Neuronal stem cell (in vitro differentiated cells): ENCODE measurements at regions not wholly inside any gene's neighbourhood (a gene's known extent, or its start where the extent isn't known, plus 50 kb on each side); places are given as distances from the start of the nearest gene placed in this dataset.

ENCODE experiments used
- DNase-seq: peaks from one replicate; pipeline ENCODE4 v3.0.0-alpha.2; 2013; ENCODE audit warnings: low spot score
- H2AFZ ChIP-seq: one replicate; pipeline ENCODE4 v1.6.1; 2013; ENCODE audit warnings: mild to moderate bottlenecking, low read length, inconsistent platforms
- H2AK5ac ChIP-seq: 2 replicates; pipeline ENCODE4 v1.6.1; 2013; ENCODE audit warnings: low read depth, mild to moderate bottlenecking, inconsistent platforms, low read length, moderate library complexity, mixed read lengths
- H2BK120ac ChIP-seq: 2 replicates; pipeline ENCODE4 v1.6.1; 2013; ENCODE audit warnings: low read depth, mild to moderate bottlenecking, inconsistent platforms, low read length, moderate library complexity, mixed read lengths
- H2BK12ac ChIP-seq: one replicate; pipeline ENCODE4 v1.6.1; 2013; ENCODE audit warnings: low read length, inconsistent platforms
- H2BK15ac ChIP-seq: 2 replicates; pipeline ENCODE4 v1.6.1; 2013; ENCODE audit warnings: mild to moderate bottlenecking, low read length, inconsistent platforms, mixed read lengths
- H2BK5ac ChIP-seq: one replicate; pipeline ENCODE4 v1.6.1; 2013; ENCODE audit warnings: inconsistent platforms, mild to moderate bottlenecking, low read length, moderate library complexity
- H3K14ac ChIP-seq: one replicate; pipeline ENCODE4 v1.6.1; 2013; ENCODE audit warnings: low read length, inconsistent platforms
- H3K18ac ChIP-seq: 2 replicates; pipeline ENCODE4 v1.6.1; 2013; ENCODE audit warnings: low read length, inconsistent platforms
- H3K23ac ChIP-seq: 2 replicates; pipeline ENCODE4 v1.6.1; 2013; ENCODE audit warnings: low read depth, mild to moderate bottlenecking, mixed read lengths, low read length, inconsistent platforms; ENCODE audit not compliant: poor library complexity
- H3K27ac ChIP-seq: replicated peaks from 3 replicates; pipeline ENCODE4 v1.5.1; 2013; ENCODE audit warnings: low read length, inconsistent platforms
- H3K27me3 ChIP-seq, 3 experiments: 2 replicates each; pipeline ENCODE4 v1.6.1; 2013; ENCODE audit warnings: low read length in 3 of 3, mild to moderate bottlenecking in 2 of 3, inconsistent platforms in 1 of 3, low read depth in 1 of 3, mixed read lengths in 1 of 3, moderate library complexity in 1 of 3; ENCODE audit not compliant: control insufficient read depth in 3 of 3, insufficient read depth in 3 of 3
- H3K36me3 ChIP-seq, 2 donors: replicated peaks in 1 of 2; 2 replicates each; pipeline ENCODE4 v1.6.1; 2013; ENCODE audit warnings: low read length in 2 of 2; ENCODE audit not compliant: control insufficient read depth in 2 of 2, insufficient read depth in 2 of 2
- H3K4ac ChIP-seq: 2 replicates; pipeline ENCODE4 v1.6.1; 2013; ENCODE audit warnings: inconsistent platforms, mild to moderate bottlenecking, low read length, moderate library complexity
- H3K4me1 ChIP-seq, 2 donors: 1 replicate in 1 of 2; 2 replicates in 1 of 2; pipeline ENCODE4 v1.6.1; 2013; ENCODE audit warnings: low read length in 2 of 2, low read depth in 1 of 2; ENCODE audit not compliant: control insufficient read depth in 2 of 2, insufficient read depth in 1 of 2
- H3K4me2 ChIP-seq: one replicate; pipeline ENCODE4 v1.6.1; 2013; ENCODE audit warnings: mild to moderate bottlenecking, low read length, inconsistent platforms; ENCODE audit not compliant: insufficient read depth, poor library complexity, severe bottlenecking
- H3K4me3 ChIP-seq, 2 donors: 2 replicates each; pipeline ENCODE4 v1.5.1; 2013; ENCODE audit warnings: low read length in 2 of 2, mild to moderate bottlenecking in 2 of 2, inconsistent platforms in 1 of 2, moderate library complexity in 1 of 2
- H3K79me1 ChIP-seq: one replicate; pipeline ENCODE4 v1.6.1; 2013; ENCODE audit warnings: low read depth, mild to moderate bottlenecking, inconsistent platforms, low read length, moderate library complexity
- H3K9ac ChIP-seq: one replicate; pipeline ENCODE4 v1.6.1; 2013; ENCODE audit warnings: mild to moderate bottlenecking, low read depth, low read length, inconsistent platforms; ENCODE audit not compliant: poor library complexity
- H3K9me3 ChIP-seq, 2 donors: replicated peaks in 1 of 2; 2 replicates each; pipeline versions ENCODE3 to v1.6.1; 2013; ENCODE audit warnings: low read length in 2 of 2, mild to moderate bottlenecking in 2 of 2, inconsistent platforms in 1 of 2, low read depth in 1 of 2, mixed read lengths in 1 of 2, moderate library complexity in 1 of 2; ENCODE audit not compliant: control insufficient read depth in 2 of 2, insufficient read depth in 1 of 2
- H4K8ac ChIP-seq: one replicate; pipeline ENCODE4 v1.6.1; 2013; ENCODE audit warnings: low read depth, mild to moderate bottlenecking, inconsistent platforms, low read length, moderate library complexity
- H4K91ac ChIP-seq: one replicate; pipeline ENCODE4 v1.6.1; 2013; ENCODE audit warnings: low read length, low read depth, mild to moderate bottlenecking, inconsistent platforms; ENCODE audit not compliant: poor library complexity
- WGBS, 2 donors: extraction: QIAGEN DNeasy Blood & Tissue Kit; methylation state at CpG; one replicate each; pipeline ENCODE4 v1.1.7; 2013; ENCODE audit warnings: missing lambda C conversion rate in 2 of 2, mixed read lengths in 1 of 2; ENCODE audit not compliant: insufficient read length in 2 of 2, insufficient replicate concordance in 1 of 2; ENCODE audit errors: extremely low coverage in 2 of 2; 5-methylcytosine and 5-hydroxymethylcytosine counted together

GRCh38 chr16:79302731-79303130 is 297.8 kb downstream of the MAF start:
- no peaks in the 10 kb centered on the region for H3K79me1 ChIP-seq
- H3K9me3 ChIP-seq, result no peaks in the 10 kb centered on the region
- H3K4me2 ChIP-seq, result no peak overlapping the region
- no peak overlapping the region for H3K18ac ChIP-seq
- no peak overlapping the region for H2BK12ac ChIP-seq
- no CpG with 5 or more reads among the region's 7 CpGs for WGBS, 2 donors
- peaks cover 0 to 14% (median 10%) of the 10 kb centered on the region in 3 experiments for H3K27me3 ChIP-seq
- H4K91ac ChIP-seq, result no peak overlapping the region
- no peak overlapping the region for H3K4me3 ChIP-seq
- H3K36me3 ChIP-seq, result no peaks in the 10 kb centered on the region
- no peak overlapping the region for H2AK5ac ChIP-seq
- no peak overlapping the region for H2BK15ac ChIP-seq
- no peak overlapping the region for H3K14ac ChIP-seq
- no peak overlapping the region for H4K8ac ChIP-seq
- H3K9ac ChIP-seq, result no peak overlapping the region
- peaks cover 24 to 28% of the 10 kb centered on the region in 2 donors for H3K4me1 ChIP-seq
- H3K27ac ChIP-seq, result no peak overlapping the region
- no peak overlapping the region for H2BK120ac ChIP-seq
- H2BK5ac ChIP-seq, result no peak overlapping the region
- H2AFZ ChIP-seq, result no peak overlapping the region
- DNase-seq, result no peak
- H3K4ac ChIP-seq, result no peak overlapping the region
- no peak overlapping the region for H3K23ac ChIP-seq

DNA sequence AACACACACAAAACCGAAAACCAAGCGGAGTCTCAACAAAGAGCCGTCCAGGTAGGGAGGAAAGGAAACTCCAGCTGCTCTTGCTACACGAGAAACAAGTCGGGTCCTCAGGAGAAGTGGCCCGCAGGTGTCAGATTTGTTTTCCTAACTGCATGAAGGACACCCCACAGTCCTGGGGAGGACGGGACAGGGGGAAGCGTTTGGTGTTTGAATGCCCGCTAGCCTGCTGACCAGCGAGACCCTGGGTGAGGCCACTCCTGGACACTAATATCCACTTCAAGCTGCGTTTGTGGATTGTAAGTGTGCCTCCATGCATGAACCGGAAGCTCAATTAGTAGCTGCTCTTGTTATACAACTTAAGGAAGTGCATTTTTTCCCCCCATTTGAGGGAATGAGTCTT is 299.5 kb downstream of the MAF start:
- no peak overlapping the region for H2BK120ac ChIP-seq
- no peaks in the 10 kb centered on the region for H3K9me3 ChIP-seq
- no peak overlapping the region for H2BK12ac ChIP-seq
- H3K4me3 ChIP-seq, result peak overlapping the region in 1 of 2 donors; percentile 17
- WGBS, 2 donors, result no CpG with 5 or more reads among the region's 12 CpGs
- H3K36me3 ChIP-seq, result no peaks in the 10 kb centered on the region
- peaks cover 24 to 33% of the 10 kb centered on the region in 2 donors for H3K4me1 ChIP-seq
- no peaks in the 10 kb centered on the region for H3K79me1 ChIP-seq
- H3K14ac ChIP-seq, result no peak overlapping the region
- H3K9ac ChIP-seq, result no peak overlapping the region
- no peak overlapping the region for H4K91ac ChIP-seq
- H3K18ac ChIP-seq, result no peak overlapping the region
- no peak overlapping the region for H3K23ac ChIP-seq
- no peak overlapping the region for H2AK5ac ChIP-seq
- DNase-seq, result no peak
- no peak overlapping the region for H2BK5ac ChIP-seq
- H3K27ac ChIP-seq, result no peak overlapping the region
- H3K27me3 ChIP-seq, result peaks cover 0 to 23% (median 16%) of the 10 kb centered on the region in 3 experiments
- no peak overlapping the region for H2BK15ac ChIP-seq
- peak overlapping the region; percentile 14 for H3K4me2 ChIP-seq
- H3K4ac ChIP-seq, result no peak overlapping the region
- no peak overlapping the region for H4K8ac ChIP-seq
- peak overlapping the region; percentile 48 for H2AFZ ChIP-seq

DNA sequence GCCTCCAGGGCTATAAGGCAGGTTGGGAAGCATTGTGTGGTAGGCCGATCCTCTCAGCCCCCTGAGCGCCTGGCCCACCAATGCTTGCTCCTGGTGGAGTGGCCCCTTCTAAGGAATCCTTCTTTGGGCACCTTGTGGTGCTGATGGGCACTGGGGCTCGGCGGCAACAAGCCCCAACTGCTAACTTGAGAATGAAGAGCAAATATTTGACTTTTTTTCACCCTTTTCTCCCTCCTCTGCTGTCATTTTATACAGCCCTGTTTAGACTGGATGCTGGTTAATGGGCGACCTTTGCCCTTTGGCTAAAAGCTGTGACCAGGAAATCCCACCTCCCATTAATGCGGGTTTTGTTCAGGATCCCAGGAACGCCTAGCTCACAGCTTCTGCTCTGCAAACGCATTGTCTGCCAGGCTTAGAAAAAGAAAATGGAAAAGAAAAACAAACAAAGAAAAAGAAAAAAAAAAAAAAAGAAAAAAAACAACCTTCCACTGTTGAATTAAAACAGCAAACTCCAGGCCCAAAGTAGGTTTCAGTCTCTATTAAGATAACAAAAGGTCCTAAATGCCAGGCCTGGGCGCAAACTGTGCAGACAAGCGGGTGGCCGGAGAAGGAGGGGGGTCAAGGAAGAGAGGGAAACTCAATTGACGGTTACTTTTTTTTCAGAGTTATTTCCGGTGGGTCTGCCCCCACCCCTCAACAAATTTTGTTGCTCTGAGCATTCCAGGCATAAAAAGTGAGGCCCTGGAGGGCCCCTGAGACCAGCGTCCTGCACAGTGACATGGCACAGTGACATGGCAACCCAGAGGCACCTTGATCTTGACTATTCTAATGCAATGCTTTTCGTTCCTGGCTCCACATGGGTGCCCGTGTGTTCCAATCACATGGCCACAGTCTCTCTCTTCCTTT is 301.4 kb downstream of the MAF start:
- Histone ChIP-seq H3K4me3 (no peak overlapping the region), H3K9me3 (peaks cover 0 to 3% of the 10 kb centered on the region in 2 donors), H2BK12ac (no peak overlapping the region), H3K36me3 (no peaks in the 10 kb centered on the region), H4K8ac (no peak overlapping the region), H4K91ac (no peak overlapping the region), H2AFZ (peak overlapping the region; percentile 25), H3K27me3 (peaks cover 0 to 24% (median 23%) of the 10 kb centered on the region in 3 experiments), H3K23ac (no peak overlapping the region), H3K14ac (no peak overlapping the region), H3K27ac (no peak overlapping the region), H3K18ac (peak overlapping the region; percentile 24), H3K79me1 (no peaks in the 10 kb centered on the region), H2BK5ac (no peak overlapping the region), H3K9ac (no peak overlapping the region), H3K4ac (no peak overlapping the region), H3K4me1 (peaks cover 24 to 33% of the 10 kb centered on the region in 2 donors), H2BK120ac (no peak overlapping the region), H2BK15ac (no peak overlapping the region), H2AK5ac (no peak overlapping the region), H3K4me2 (peak overlapping the region; percentile 56)
- peak; percentile 96 for DNase-seq
- WGBS, 2 donors, result no CpG with 5 or more reads among the region's 16 CpGs

GRCh38 chr16:79298476-79298875 is 302.1 kb downstream of the MAF start:
- H3K27me3 ChIP-seq, result peaks cover 0 to 28% (median 24%) of the 10 kb centered on the region in 3 experiments
- H3K23ac ChIP-seq, result no peak overlapping the region
- no peaks in the 10 kb centered on the region for H3K79me1 ChIP-seq
- H3K9ac ChIP-seq, result no peak overlapping the region
- no peak overlapping the region for H4K91ac ChIP-seq
- peak overlapping the region; percentile 24 for H3K18ac ChIP-seq
- H2BK120ac ChIP-seq, result no peak overlapping the region
- no peak overlapping the region for H2BK15ac ChIP-seq
- no peak for DNase-seq
- WGBS, 2 donors, result no CpG with 5 or more reads among the region's 7 CpGs
- peaks cover 0 to 3% of the 10 kb centered on the region in 2 donors for H3K9me3 ChIP-seq
- no peak overlapping the region for H2BK12ac ChIP-seq
- H4K8ac ChIP-seq, result no peak overlapping the region
- H3K36me3 ChIP-seq, result no peaks in the 10 kb centered on the region
- peaks cover 24 to 31% of the 10 kb centered on the region in 2 donors for H3K4me1 ChIP-seq
- H2AFZ ChIP-seq, result peak overlapping the region; percentile 25
- no peak overlapping the region for H2AK5ac ChIP-seq
- H3K4me3 ChIP-seq, result no peak overlapping the region
- no peak overlapping the region for H3K27ac ChIP-seq
- no peak overlapping the region for H3K4ac ChIP-seq
- H3K4me2 ChIP-seq, result peak overlapping the region; percentile 56
- H3K14ac ChIP-seq, result no peak overlapping the region
- H2BK5ac ChIP-seq, result no peak overlapping the region
